B cell (primary cell): ENCODE measurements at regions not wholly inside any gene's neighbourhood (a gene's known extent, or its start where the extent isn't known, plus 50 kb on each side); places are given as distances from the start of the nearest gene placed in this dataset.
"Not testable (repeated sequence)": the region's sequence is repeated elsewhere in the genome, so short reads cannot be mapped to it uniquely, and the experiment has no call there.

ENCODE experiments used
- ATAC-seq: fragments of 200-7000 bp; cut with Tn5 transposase; one replicate; pipeline ENCODE4 v1.10.0; 2021; ENCODE audit warnings: low read depth, mild to moderate bottlenecking, moderate number of reproducible peaks, moderate library complexity
- CTCF ChIA-PET: fragments of 350-600 bp; sonication (Branson Sonifier 250); formaldehyde crosslinking; loops from one replicate; lab custom pipeline; 2021; ENCODE audit warnings: antibody characterized with exemption, inconsistent platforms; lab: Charles Lee
- POLR2A ChIA-PET: fragments of 350-600 bp; sonication (Branson Sonifier 250); formaldehyde crosslinking; loops from one replicate; lab custom pipeline; 2021; ENCODE audit warnings: antibody characterized with exemption; lab: Charles Lee
- DNase-seq: peaks from one replicate; pipeline ENCODE4 v3.0.0; 2013
- H2AFZ ChIP-seq: 2 replicates; pipeline ENCODE4 v1.6.1; 2012; ENCODE audit warnings: mild to moderate bottlenecking, low read depth, low read length; ENCODE audit not compliant: insufficient read depth, poor library complexity, severe bottlenecking
- H3K27ac ChIP-seq, 2 donors: 1 replicate in 1 of 2; 2 replicates in 1 of 2; pipeline ENCODE4 v1.5.1; 2012 to 2013; ENCODE audit warnings: low read length in 2 of 2, mild to moderate bottlenecking in 2 of 2, moderate library complexity in 1 of 2
- H3K27me3 ChIP-seq, 4 experiments: fragments of 200-600 bp in 1 of 4; sonication (generic) in 1 of 4; replicated peaks in 1 of 4; 1 replicate in 2 of 4; 2 replicates in 2 of 4; pipeline versions ENCODE4 v1.6.1 to v1.7.0; 2013 to 2016; ENCODE audit warnings: low read length in 3 of 4, mild to moderate bottlenecking in 2 of 4, mixed read lengths in 1 of 4, moderate library complexity in 1 of 4; ENCODE audit not compliant: insufficient read depth in 4 of 4, control insufficient read depth in 3 of 4; ENCODE audit errors: control extremely low read depth in 1 of 4
- H3K36me3 ChIP-seq, 2 experiments: replicated peaks in 1 of 2; 1 replicate in 1 of 2; 2 replicates in 1 of 2; pipeline versions ENCODE4 v1.6.1 to v1.7.1; 2013; ENCODE audit warnings: low read length in 1 of 2; ENCODE audit not compliant: insufficient read depth in 2 of 2, control insufficient read depth in 1 of 2; ENCODE audit errors: control extremely low read depth in 1 of 2, extremely low read depth in 1 of 2
- H3K4me1 ChIP-seq, 2 donors: fragments of 200-600 bp in 1 of 2; sonication (generic) in 1 of 2; 1 replicate in 1 of 2; 2 replicates in 1 of 2; pipeline versions ENCODE4 v1.5.1 to v1.6.1; 2013 to 2017; ENCODE audit warnings: low read length in 2 of 2; ENCODE audit not compliant: control insufficient read depth in 2 of 2, insufficient read depth in 2 of 2
- H3K4me2 ChIP-seq: replicated peaks from 2 replicates; pipeline ENCODE3; 2012; ENCODE audit warnings: mild to moderate bottlenecking, low read depth, low read length; ENCODE audit not compliant: poor library complexity, severe bottlenecking
- H3K4me3 ChIP-seq, 5 experiments: fragments of 200-600 bp in 1 of 5; sonication (generic) in 1 of 5; 1 replicate in 3 of 5; 2 replicates in 2 of 5; pipeline versions ENCODE4 v1.5.1 to v1.7.0; 2011 to 2016; ENCODE audit warnings: low read length in 4 of 5, mild to moderate bottlenecking in 4 of 5, low read depth in 2 of 5, control low read depth in 1 of 5, moderate library complexity in 1 of 5; ENCODE audit not compliant: insufficient read depth in 1 of 5; ENCODE audit errors: control extremely low read depth in 1 of 5, extremely low read depth in 1 of 5
- H3K79me2 ChIP-seq: fragments of 200-600 bp; sonication (generic); one replicate; pipeline ENCODE4 v1.6.0; 2016; ENCODE audit warnings: low read length; ENCODE audit not compliant: control insufficient read depth, insufficient read depth
- H3K9ac ChIP-seq: fragments of 200-600 bp; sonication (generic); 2 replicates; pipeline ENCODE4 v1.6.1; 2017; ENCODE audit warnings: mild to moderate bottlenecking, low read length, moderate library complexity
- H3K9me3 ChIP-seq, 3 donors: one replicate each; pipeline versions ENCODE4 v1.6.1 to v1.7.1; 2013; ENCODE audit warnings: low read length in 2 of 3; ENCODE audit not compliant: control insufficient read depth in 2 of 3, insufficient read depth in 1 of 3; ENCODE audit errors: control extremely low read depth in 1 of 3
- H4K20me1 ChIP-seq: 2 replicates; pipeline ENCODE4 v1.6.0; 2012; ENCODE audit warnings: mild to moderate bottlenecking, low read length; ENCODE audit not compliant: insufficient read depth, control insufficient read depth, poor library complexity, severe bottlenecking
- H3K27ac Mint-ChIP-seq: one replicate; pipeline ENCODE4 v1.8.0; 2021; ENCODE audit warnings: mixed read lengths
- H3K27me3 Mint-ChIP-seq: one replicate; pipeline ENCODE4 v1.8.0; 2021; ENCODE audit warnings: mixed read lengths
- H3K4me1 Mint-ChIP-seq: one replicate; pipeline ENCODE4 v1.8.0; 2021; ENCODE audit warnings: mixed read lengths
- H3K4me3 Mint-ChIP-seq: one replicate; pipeline ENCODE4 v1.8.0; 2021; ENCODE audit warnings: mixed read lengths
- H3K9me3 Mint-ChIP-seq: one replicate; pipeline ENCODE4 v1.8.0; 2022; ENCODE audit warnings: mixed read lengths; ENCODE audit not compliant: insufficient read depth
- EZH2 ChIP-seq: IDR thresholded peaks from 2 replicates; pipeline ENCODE4 v1.6.1; 2012; ENCODE audit warnings: borderline replicate concordance, low read depth, mild to moderate bottlenecking, moderate library complexity, low read length; ENCODE audit not compliant: insufficient read depth, poor library complexity, severe bottlenecking
- WGBS: methylation state at CpG from one replicate; pipeline ENCODE4 v1.1.5; 2013; ENCODE audit warnings: missing lambda C conversion rate; ENCODE audit not compliant: insufficient coverage; 5-methylcytosine and 5-hydroxymethylcytosine counted together
- intact Hi-C: fragments of 100-400 bp; cut with micrococcal nuclease; formaldehyde crosslinking; loops from one replicate; pipeline ENCODE4 v1.10.0; 2022
- TF ChIP-seq, protein P1 (sequence below): fragments of 200-600 bp; IDR thresholded peaks from one replicate; pipeline ENCODE4 v1.8.0; 2022; ENCODE audit warnings: antibody characterized with exemption, mild to moderate bottlenecking

DNA sequence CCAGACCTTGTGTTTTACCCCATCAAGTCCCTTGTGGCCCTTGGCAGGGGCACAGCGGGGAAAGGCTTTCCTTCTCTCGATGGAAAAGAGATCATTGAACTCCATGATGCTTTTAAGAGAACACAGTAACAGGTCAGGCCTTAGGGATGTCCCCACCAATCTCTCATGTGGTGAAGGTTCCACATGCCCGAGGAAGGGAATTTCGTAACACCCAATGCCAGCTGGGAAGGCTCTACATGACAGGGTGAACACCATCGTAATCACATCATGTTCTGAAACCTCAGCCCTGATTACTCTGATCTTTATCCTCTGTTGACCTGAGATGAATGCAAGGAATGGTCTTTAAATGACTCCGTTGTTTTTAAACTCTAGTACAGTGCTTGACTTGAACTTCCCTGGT lies 105.5 kb upstream of the SPAG17 start:
- H2AFZ ChIP-seq = no peak overlapping the region
- Mint-ChIP-seq H3K9me3 (no peaks in the 10 kb centered on the region), H3K4me3 (no peak overlapping the region), H3K4me1 (no peaks in the 10 kb centered on the region), H3K27me3 (no peaks in the 10 kb centered on the region), H3K27ac (no peak overlapping the region)
- ATAC-seq (no peak), DNase-seq (no peak)
- WGBS = 86% methylated on average over 6 of the region's 6 CpGs
- no peaks in the 10 kb centered on the region for H3K27me3 ChIP-seq
- CTCF ChIA-PET = no interaction called here
- no peaks in the 10 kb centered on the region for H3K36me3 ChIP-seq
- H3K4me2 ChIP-seq = no peak overlapping the region
- H3K27ac ChIP-seq = no peak overlapping the region
- no peak overlapping the region for H3K4me3 ChIP-seq
- TF ChIP-seq, protein P1, sequence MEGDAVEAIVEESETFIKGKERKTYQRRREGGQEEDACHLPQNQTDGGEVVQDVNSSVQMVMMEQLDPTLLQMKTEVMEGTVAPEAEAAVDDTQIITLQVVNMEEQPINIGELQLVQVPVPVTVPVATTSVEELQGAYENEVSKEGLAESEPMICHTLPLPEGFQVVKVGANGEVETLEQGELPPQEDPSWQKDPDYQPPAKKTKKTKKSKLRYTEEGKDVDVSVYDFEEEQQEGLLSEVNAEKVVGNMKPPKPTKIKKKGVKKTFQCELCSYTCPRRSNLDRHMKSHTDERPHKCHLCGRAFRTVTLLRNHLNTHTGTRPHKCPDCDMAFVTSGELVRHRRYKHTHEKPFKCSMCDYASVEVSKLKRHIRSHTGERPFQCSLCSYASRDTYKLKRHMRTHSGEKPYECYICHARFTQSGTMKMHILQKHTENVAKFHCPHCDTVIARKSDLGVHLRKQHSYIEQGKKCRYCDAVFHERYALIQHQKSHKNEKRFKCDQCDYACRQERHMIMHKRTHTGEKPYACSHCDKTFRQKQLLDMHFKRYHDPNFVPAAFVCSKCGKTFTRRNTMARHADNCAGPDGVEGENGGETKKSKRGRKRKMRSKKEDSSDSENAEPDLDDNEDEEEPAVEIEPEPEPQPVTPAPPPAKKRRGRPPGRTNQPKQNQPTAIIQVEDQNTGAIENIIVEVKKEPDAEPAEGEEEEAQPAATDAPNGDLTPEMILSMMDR = no peak
- no peak for TF ChIP-seq EZH2
- no peak overlapping the region for H3K9ac ChIP-seq
- POLR2A ChIA-PET = no interaction called here
- no peaks in the 10 kb centered on the region for H4K20me1 ChIP-seq
- no peaks in the 10 kb centered on the region for H3K9me3 ChIP-seq
- no peaks in the 10 kb centered on the region for H3K79me2 ChIP-seq
- H3K4me1 ChIP-seq = no peaks in the 10 kb centered on the region
- intact Hi-C loops = no loop called here

DNA sequence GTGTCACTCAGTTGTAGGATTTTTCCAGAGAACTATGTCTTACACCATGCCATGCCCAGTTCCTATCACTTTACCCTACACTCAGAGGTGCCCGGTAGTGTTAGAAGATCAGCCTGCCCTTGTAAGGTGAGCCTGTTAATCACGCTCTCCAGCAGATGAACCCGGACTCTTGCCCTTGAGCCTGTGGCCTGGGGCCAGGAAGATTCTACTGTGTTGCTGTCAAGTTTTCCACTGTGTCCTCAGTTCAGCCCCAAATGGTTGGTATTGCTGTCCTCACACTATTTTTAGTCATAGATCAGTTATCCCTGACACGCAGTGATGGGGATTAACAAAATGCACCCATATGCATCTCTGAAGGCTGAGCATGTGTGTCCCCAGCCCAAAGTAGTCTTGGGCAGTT lies 105.0 kb upstream of the SPAG17 start:
- Histone ChIP-seq H3K4me1 (no peaks in the 10 kb centered on the region), H3K36me3 (no peaks in the 10 kb centered on the region), H2AFZ (no peak overlapping the region), H3K4me3 (no peak overlapping the region), H3K4me2 (no peak overlapping the region), H3K79me2 (no peaks in the 10 kb centered on the region), H3K9me3 (no peaks in the 10 kb centered on the region), H3K27ac (no peak overlapping the region), H4K20me1 (no peaks in the 10 kb centered on the region), H3K27me3 (no peaks in the 10 kb centered on the region), H3K9ac (no peak overlapping the region)
- ChIA-PET POLR2A (no interaction called here), CTCF (no interaction called here)
- no peak for DNase-seq
- Mint-ChIP-seq H3K4me3 (no peak overlapping the region), H3K27ac (no peak overlapping the region), H3K9me3 (no peaks in the 10 kb centered on the region), H3K4me1 (no peaks in the 10 kb centered on the region), H3K27me3 (no peaks in the 10 kb centered on the region)
- TF ChIP-seq, protein P1 = no peak
- WGBS = 100% methylated on average over 3 of the region's 4 CpGs
- intact Hi-C loops = no loop called here
- no peak for ATAC-seq

DNA sequence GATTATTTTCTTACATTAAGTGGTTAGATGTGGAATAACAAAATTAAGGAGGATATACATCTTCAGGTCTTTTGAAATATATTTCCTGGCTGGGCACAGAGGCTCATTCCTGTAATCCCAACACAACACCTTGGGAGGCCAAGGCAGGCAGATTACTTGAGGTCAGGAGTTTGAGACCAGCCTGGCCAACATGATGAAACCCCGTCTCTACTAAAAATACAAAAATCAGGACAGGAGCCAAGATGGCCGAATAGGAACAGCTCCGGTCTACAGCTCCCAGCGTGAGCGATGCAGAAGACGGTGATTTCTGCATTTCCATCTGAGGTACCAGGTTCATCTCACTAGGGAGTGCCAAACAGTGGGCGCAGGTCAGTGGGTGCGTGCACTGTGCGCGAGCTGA lies 95.6 kb upstream of the SPAG17 start:
- 83% methylated on average over 5 of the region's 10 CpGs for WGBS
- ATAC-seq, H3K27me3 Mint-ChIP-seq, H2AFZ ChIP-seq, H3K27me3 ChIP-seq, H3K79me2 ChIP-seq, H3K4me3 Mint-ChIP-seq, POLR2A ChIA-PET, DNase-seq, H3K27ac ChIP-seq, H3K4me3 ChIP-seq, H3K9me3 Mint-ChIP-seq, H3K4me2 ChIP-seq, H3K27ac Mint-ChIP-seq, intact Hi-C loops, H3K9ac ChIP-seq, CTCF ChIA-PET, H3K36me3 ChIP-seq, H4K20me1 ChIP-seq, H3K4me1 ChIP-seq, H3K9me3 ChIP-seq, H3K4me1 Mint-ChIP-seq: not testable (repeated sequence)
